OCI-LY1 (cell line): ENCODE measurements at regions not wholly inside any gene's neighbourhood (a gene's known extent, or its start where the extent isn't known, plus 50 kb on each side); places are given as distances from the start of the nearest gene placed in this dataset.

Source experiments
- H2AFZ ChIP-seq: fragments of 200-600 bp; sonication (generic), shearing (Covaris generic); 2 replicates; pipeline ENCODE4 v1.6.0; 2014; ENCODE audit warnings: antibody characterized with exemption, mild to moderate bottlenecking, low read length
- H3F3A ChIP-seq: fragments of 200-600 bp; sonication (generic), shearing (Covaris generic); 2 replicates; pipeline ENCODE4 v1.6.0; 2014; ENCODE audit warnings: mild to moderate bottlenecking, antibody characterized with exemption, low read length, moderate library complexity; ENCODE audit not compliant: insufficient read depth
- H3K27ac ChIP-seq: fragments of 200-600 bp; sonication (generic); 2 replicates; pipeline ENCODE4 v1.5.1; 2014; ENCODE audit warnings: low read length, mixed run types, mild to moderate bottlenecking, low read depth; ENCODE audit not compliant: poor library complexity, severe bottlenecking
- H3K27me3 ChIP-seq: fragments of 200-600 bp; sonication (generic); 2 replicates; pipeline ENCODE4 v1.6.0; 2014; ENCODE audit warnings: antibody characterized with exemption, mild to moderate bottlenecking, low read length, moderate library complexity; ENCODE audit not compliant: insufficient read depth
- H3K36me3 ChIP-seq: fragments of 200-600 bp; sonication (generic); 2 replicates; pipeline ENCODE4 v1.6.1; 2014; ENCODE audit warnings: mild to moderate bottlenecking, antibody characterized with exemption, low read length, moderate library complexity, mixed read lengths; ENCODE audit not compliant: insufficient read depth
- H3K4me1 ChIP-seq: fragments of 200-600 bp; sonication (generic); 2 replicates; pipeline ENCODE4 v1.5.1; 2014; ENCODE audit warnings: mild to moderate bottlenecking, low read length, moderate library complexity; ENCODE audit not compliant: insufficient read depth, severe bottlenecking
- H3K4me2 ChIP-seq: fragments of 200-600 bp; sonication (generic), shearing (Covaris generic); 2 replicates; pipeline ENCODE4 v1.6.1; 2014; ENCODE audit warnings: low read length
- H3K4me3 ChIP-seq: fragments of 200-600 bp; sonication (generic); 2 replicates; pipeline ENCODE4 v1.5.1; 2014; ENCODE audit warnings: low read length, low read depth, mild to moderate bottlenecking, mixed read lengths; ENCODE audit not compliant: poor library complexity, severe bottlenecking
- H3K79me2 ChIP-seq: fragments of 200-600 bp; shearing (Covaris generic); 2 replicates; pipeline ENCODE4 v1.6.1; 2016; ENCODE audit warnings: mixed run types, low read length, mixed read lengths; ENCODE audit not compliant: insufficient read depth
- H3K9ac ChIP-seq: fragments of 200-600 bp; sonication (generic), shearing (Covaris generic); 2 replicates; pipeline ENCODE4 v1.6.1; 2014; ENCODE audit warnings: mild to moderate bottlenecking, low read length, mixed read lengths
- H3K9me2 ChIP-seq: fragments of 200-600 bp; sonication (generic), shearing (Covaris generic); 2 replicates; pipeline ENCODE4 v1.6.1; 2014; ENCODE audit warnings: low read depth, mild to moderate bottlenecking, low read length, mixed read lengths
- H3K9me3 ChIP-seq: fragments of 200-600 bp; shearing (Covaris generic); 2 replicates; pipeline ENCODE4 v1.6.1; 2014; ENCODE audit warnings: low read length, mixed read lengths
- H4K20me1 ChIP-seq: fragments of 200-600 bp; sonication (generic), shearing (Covaris generic); 2 replicates; pipeline ENCODE4 v1.6.0; 2016; ENCODE audit warnings: mild to moderate bottlenecking, low read length; ENCODE audit not compliant: insufficient read depth
- EZH2 ChIP-seq: fragments of 200-600 bp; sonication (generic), shearing (Covaris generic); IDR thresholded peaks from 2 replicates; pipeline ENCODE4 v1.8.0; 2017; ENCODE audit warnings: borderline replicate concordance, mixed run types, mild to moderate bottlenecking, antibody characterized with exemption, low read length, moderate library complexity, mixed read lengths
- TF ChIP-seq, protein P1 (sequence below): fragments of 200-600 bp; sonication (generic), shearing (Covaris generic); IDR thresholded peaks from 2 replicates; pipeline ENCODE4 v1.5.1; 2017; ENCODE audit warnings: mild to moderate bottlenecking, antibody characterized with exemption, low read length, moderate library complexity, mixed read lengths

DNA sequence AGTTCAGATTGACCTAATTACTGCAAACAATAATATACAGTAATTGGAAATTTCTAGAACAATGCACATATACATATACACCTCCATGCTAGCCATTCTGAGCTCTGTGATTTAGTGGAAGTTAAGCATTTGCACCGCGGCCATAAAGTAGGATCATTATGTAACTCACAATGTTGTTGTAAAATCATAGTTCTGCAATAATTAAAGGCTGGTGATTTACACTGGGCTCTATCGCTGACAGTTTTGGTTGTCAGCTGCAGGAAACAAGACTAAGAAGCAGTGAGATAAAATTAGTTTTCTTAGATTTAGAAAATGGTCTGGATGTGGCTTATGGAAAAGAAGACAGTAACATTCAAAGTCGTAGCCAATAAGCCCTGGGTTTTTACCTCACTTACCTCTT, 776.3 kb downstream of the TMEM121 start:
- Histone ChIP-seq H3K9me3 (0 out of 2 replicates have a peak, but pooled peaks cover under 1% of the 10 kb centered on the region), H3K4me3 (no peak overlapping the region), H3K36me3 (no peaks in the 10 kb centered on the region), H2AFZ (no peak overlapping the region), H3K9me2 (no peaks in the 10 kb centered on the region), H3F3A (no peaks in the 10 kb centered on the region), H3K9ac (no peak overlapping the region), H3K4me1 (no peaks in the 10 kb centered on the region), H3K79me2 (no peaks in the 10 kb centered on the region), H3K27ac (no peak overlapping the region), H4K20me1 (no peaks in the 10 kb centered on the region), H3K4me2 (no peak overlapping the region), H3K27me3 (no peaks in the 10 kb centered on the region)
- no peak for TF ChIP-seq EZH2
- TF ChIP-seq, protein P1, sequence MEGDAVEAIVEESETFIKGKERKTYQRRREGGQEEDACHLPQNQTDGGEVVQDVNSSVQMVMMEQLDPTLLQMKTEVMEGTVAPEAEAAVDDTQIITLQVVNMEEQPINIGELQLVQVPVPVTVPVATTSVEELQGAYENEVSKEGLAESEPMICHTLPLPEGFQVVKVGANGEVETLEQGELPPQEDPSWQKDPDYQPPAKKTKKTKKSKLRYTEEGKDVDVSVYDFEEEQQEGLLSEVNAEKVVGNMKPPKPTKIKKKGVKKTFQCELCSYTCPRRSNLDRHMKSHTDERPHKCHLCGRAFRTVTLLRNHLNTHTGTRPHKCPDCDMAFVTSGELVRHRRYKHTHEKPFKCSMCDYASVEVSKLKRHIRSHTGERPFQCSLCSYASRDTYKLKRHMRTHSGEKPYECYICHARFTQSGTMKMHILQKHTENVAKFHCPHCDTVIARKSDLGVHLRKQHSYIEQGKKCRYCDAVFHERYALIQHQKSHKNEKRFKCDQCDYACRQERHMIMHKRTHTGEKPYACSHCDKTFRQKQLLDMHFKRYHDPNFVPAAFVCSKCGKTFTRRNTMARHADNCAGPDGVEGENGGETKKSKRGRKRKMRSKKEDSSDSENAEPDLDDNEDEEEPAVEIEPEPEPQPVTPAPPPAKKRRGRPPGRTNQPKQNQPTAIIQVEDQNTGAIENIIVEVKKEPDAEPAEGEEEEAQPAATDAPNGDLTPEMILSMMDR = no peak

DNA sequence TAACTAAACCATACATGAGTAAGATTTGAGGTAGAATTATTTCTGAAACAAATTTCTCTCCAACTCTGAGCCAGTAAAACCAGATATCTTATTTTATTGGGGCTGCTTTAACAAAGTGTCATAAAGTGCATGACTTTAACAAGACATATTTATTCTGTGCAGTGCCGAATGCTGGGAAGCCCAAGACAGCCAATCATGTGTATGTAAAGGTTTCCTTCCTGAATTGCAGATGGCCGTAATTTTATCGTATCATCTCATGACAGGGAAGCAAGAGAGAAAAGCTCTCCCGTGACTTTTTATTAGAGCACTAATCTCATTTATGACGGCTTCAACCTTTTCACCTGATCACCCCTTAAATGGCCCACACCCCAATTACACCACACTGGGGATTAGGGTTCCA, 777.9 kb downstream of the TMEM121 start:
- H4K20me1 ChIP-seq = no peaks in the 10 kb centered on the region
- no peaks in the 10 kb centered on the region for H3K4me1 ChIP-seq
- TF ChIP-seq EZH2 = no peak
- TF ChIP-seq, protein P1 = no peak
- no peaks in the 10 kb centered on the region for H3F3A ChIP-seq
- H3K27ac ChIP-seq = no peak overlapping the region
- no peaks in the 10 kb centered on the region for H3K79me2 ChIP-seq
- no peak overlapping the region for H2AFZ ChIP-seq
- H3K9ac ChIP-seq = no peak overlapping the region
- no peaks in the 10 kb centered on the region for H3K36me3 ChIP-seq
- H3K9me2 ChIP-seq = no peaks in the 10 kb centered on the region
- H3K4me3 ChIP-seq = no peak overlapping the region
- no peaks in the 10 kb centered on the region for H3K27me3 ChIP-seq
- H3K9me3 ChIP-seq = peaks cover 2% of the 10 kb centered on the region; the same call in 1 of the 2 replicates
- H3K4me2 ChIP-seq = no peak overlapping the region

DNA sequence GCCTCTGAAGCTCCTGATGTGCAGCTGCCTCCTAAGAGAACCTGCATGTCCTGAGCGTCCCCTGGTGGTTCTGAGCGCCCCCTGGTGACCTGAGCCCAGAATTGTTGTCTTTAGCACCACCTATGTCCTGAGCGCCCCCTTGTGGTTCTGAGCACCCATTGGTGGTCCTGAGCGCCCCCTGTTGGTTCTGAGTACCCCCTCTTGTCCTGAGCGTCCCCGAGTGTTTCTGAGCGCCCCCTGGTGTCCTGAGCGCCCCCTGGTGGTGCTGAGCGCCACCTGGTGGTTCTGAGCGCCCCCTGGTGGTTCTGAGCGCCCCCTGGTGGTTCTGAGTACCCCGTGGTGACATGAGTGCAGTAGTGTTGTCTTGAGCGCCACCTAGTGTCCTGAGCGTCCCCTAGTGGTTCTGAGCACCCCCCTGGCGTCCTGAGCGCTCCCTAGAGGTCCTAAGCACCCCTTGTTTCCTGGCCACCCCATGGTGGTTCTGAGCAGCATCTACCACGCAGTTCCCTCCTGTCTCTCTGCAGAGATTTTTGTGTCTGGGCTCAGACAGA, 782.5 kb downstream of the TMEM121 start:
- no peaks in the 10 kb centered on the region for H4K20me1 ChIP-seq
- no peaks in the 10 kb centered on the region for H3K36me3 ChIP-seq
- no peak overlapping the region for H3K27ac ChIP-seq
- H3F3A ChIP-seq = no peaks in the 10 kb centered on the region
- H3K9me2 ChIP-seq = no peaks in the 10 kb centered on the region
- H3K27me3 ChIP-seq = no peaks in the 10 kb centered on the region
- H3K4me1 ChIP-seq = no peaks in the 10 kb centered on the region
- no peak overlapping the region for H2AFZ ChIP-seq
- no peaks in the 10 kb centered on the region for H3K79me2 ChIP-seq
- peaks cover 11% of the 10 kb centered on the region for H3K9me3 ChIP-seq
- no peak overlapping the region for H3K4me2 ChIP-seq
- H3K4me3 ChIP-seq = no peak overlapping the region
- H3K9ac ChIP-seq = no peak overlapping the region
- TF ChIP-seq, protein P1 = peak; percentile 100
- no peak for TF ChIP-seq EZH2
